DOHH2 (cell line): ENCODE measurements at regions not wholly inside any gene's neighbourhood (a gene's known extent, or its start where the extent isn't known, plus 50 kb on each side); places are given as distances from the start of the nearest gene placed in this dataset.

Experiments used
- EZH2phosphoT487 ChIP-seq: fragments of 200-600 bp; sonication (generic); IDR thresholded peaks from 2 replicates; pipeline ENCODE4 v1.6.1; 2017; ENCODE audit warnings: borderline replicate concordance, mild to moderate bottlenecking, antibody characterized with exemption, low read length, moderate library complexity, mixed read lengths
- TF ChIP-seq, protein P1 (sequence below): fragments of 200-600 bp; sonication (generic); IDR thresholded peaks from one replicate; pipeline ENCODE4 v1.5.1; 2014; ENCODE audit warnings: antibody characterized with exemption, mild to moderate bottlenecking, low read depth, low read length; ENCODE audit not compliant: poor library complexity, severe bottlenecking

DNA sequence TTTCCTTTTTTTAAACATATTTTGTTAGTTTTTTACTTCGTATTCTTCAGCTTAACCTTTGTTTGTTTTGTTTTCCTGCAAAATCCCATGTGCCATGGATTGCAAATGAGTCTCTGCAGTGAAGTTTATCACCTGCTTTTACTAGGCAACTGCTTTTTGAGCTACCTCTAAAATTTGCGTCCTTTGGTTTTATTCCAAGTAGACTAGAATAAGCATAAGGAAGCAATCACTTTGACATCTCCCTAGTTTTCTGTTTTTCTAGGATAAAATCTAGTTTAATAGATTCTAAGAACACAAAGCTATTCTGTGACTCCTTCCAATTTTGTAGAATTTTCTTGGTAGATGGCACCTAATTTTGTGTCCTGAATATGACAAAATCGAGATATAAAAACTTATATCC is 1059.2 kb downstream of the OTOL1 start:
- TF ChIP-seq, protein P1, sequence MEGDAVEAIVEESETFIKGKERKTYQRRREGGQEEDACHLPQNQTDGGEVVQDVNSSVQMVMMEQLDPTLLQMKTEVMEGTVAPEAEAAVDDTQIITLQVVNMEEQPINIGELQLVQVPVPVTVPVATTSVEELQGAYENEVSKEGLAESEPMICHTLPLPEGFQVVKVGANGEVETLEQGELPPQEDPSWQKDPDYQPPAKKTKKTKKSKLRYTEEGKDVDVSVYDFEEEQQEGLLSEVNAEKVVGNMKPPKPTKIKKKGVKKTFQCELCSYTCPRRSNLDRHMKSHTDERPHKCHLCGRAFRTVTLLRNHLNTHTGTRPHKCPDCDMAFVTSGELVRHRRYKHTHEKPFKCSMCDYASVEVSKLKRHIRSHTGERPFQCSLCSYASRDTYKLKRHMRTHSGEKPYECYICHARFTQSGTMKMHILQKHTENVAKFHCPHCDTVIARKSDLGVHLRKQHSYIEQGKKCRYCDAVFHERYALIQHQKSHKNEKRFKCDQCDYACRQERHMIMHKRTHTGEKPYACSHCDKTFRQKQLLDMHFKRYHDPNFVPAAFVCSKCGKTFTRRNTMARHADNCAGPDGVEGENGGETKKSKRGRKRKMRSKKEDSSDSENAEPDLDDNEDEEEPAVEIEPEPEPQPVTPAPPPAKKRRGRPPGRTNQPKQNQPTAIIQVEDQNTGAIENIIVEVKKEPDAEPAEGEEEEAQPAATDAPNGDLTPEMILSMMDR: no peak
- no peak for TF ChIP-seq EZH2phosphoT487
